ENCODE measurements at regions not wholly inside any gene's neighbourhood (a gene's known extent, or its start where the extent isn't known, plus 50 kb on each side); places are given as distances from the start of the nearest gene placed in this dataset.

GRCh38 chr14:101426466-101426865, 134.8 kb upstream of the DIO3 start:
- no peak for FAIRE-seq

GRCh38 chr14:101428409-101428808, 132.9 kb upstream of the DIO3 start:
- DNase-seq (ENCODE audit: low spot score) (no peak), FAIRE-seq (no peak)

More at GRCh38 chr14:101426466-101426865, 134.8 kb upstream of the DIO3 start:
- no peak for DNase-seq (ENCODE audit: low spot score)

- FAIRE-seq (no peak), DNase-seq (ENCODE audit: low spot score) (no peak)
Observed at GRCh38 chr14:101435546-101435945, 125.7 kb upstream of the DIO3 start.

GRCh38 chr14:101439023-101439422, 122.3 kb upstream of the DIO3 start:
- DNase-seq (ENCODE audit: low spot score): no peak
- no peak for FAIRE-seq

GRCh38 chr14:101440496-101440895, 120.8 kb upstream of the DIO3 start:
- no peak for DNase-seq (ENCODE audit: low spot score)
- no peak for FAIRE-seq

DNA sequence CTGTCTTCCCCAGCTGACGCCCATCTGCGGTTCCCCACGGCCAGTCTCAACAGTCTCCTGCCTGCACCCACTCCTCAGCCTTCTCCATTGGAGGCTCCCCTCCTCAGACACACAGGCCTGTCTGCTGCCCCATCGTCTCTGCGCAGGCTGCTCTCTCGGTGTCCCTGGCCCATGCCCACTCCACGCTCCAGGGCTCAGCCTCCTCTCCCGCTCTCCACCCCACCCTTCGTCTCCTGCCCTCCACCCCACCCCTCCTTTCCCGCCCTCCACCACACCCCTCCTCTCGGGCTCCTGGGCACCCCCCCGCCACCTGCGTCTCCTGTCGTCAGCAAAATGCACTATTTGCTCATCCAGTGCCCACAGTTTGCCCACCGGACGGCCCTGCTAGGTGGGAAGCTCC, 119.6 kb upstream of the DIO3 start:
- no peak for FAIRE-seq
- DNase-seq (ENCODE audit: low spot score): no peak

GRCh38 chr14:101442451-101442850, 118.8 kb upstream of the DIO3 start:
- no peak for FAIRE-seq
- no peak for DNase-seq (ENCODE audit: low spot score)

DNA sequence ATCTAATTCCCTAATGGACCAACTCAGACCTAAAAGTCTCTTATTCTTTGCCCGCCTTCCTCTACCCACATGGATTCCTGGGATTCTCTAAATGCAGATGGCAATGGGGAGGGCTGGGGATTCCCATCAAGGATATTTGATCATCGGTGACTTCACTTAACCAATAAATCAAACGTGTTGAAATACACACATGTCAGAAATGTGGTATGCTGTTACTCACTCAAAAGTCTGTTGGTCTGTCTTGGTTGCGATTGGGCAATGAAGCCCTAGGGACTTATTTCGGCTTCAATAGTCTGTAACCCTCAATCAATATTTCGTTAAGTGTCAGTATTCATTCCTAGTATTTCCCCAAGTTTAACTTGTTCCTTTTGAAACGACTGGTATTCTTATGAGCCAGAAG, 117.2 kb upstream of the DIO3 start:
- DNase-seq (ENCODE audit: low spot score): peak; percentile 54
- FAIRE-seq: no peak

- DNase-seq (ENCODE audit: low spot score): no peak
- FAIRE-seq: no peak
Observed at GRCh38 chr14:101445278-101445677, 116.0 kb upstream of the DIO3 start.

DNA sequence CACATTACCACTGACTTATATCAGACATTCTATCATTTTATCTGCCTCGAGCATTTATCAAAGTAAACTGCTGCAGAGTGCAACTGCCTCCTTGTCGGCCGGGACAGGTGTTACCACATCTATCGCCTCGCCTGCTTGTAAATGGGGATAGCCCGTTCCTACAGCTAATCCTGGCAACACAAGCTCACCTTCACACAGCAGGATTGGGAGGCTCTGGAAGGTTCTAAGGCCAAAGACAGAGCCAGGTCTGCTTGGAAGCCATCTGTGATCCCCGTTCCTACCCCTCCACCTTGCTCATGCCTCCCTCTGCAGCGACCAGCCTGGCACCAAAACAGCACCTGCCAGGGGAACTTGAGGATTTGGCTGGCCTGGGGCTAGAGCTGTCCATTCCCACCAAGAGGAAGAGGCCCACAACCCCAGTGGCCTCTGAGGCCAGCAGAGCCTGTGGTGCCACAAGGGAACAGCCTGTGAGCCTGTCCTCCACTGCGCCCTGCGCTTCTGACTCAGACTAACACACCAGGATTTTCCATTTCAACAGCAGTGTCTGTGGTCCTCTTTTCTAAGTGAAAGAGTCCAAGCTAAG, 114.8 kb upstream of the DIO3 start:
- no peak for FAIRE-seq
- no peak for DNase-seq (ENCODE audit: low spot score)

DNA sequence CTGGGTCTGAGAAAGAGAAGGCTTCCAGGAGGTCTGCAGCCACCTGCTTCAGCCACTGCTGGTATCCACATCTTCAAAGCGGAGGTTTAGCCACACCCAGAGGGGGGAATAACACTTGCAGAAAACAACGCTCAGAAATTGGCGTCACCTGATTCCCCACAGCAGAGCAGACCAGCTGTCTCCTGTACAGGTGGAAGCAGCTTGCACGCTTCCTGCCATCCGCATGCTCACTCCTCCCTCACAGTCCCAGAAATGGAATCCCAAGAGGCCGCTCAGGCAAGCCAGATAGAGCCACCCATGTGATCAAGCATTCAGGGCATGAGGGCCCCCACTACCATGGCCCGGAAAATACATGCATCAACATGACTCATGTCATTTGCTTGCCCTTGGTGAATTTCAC, 112.2 kb upstream of the DIO3 start:
- DNase-seq (ENCODE audit: low spot score): no peak
- no peak for FAIRE-seq

- FAIRE-seq (no peak), DNase-seq (ENCODE audit: low spot score) (no peak)
Observed at GRCh38 chr14:101451166-101451565, 110.1 kb upstream of the DIO3 start.

- FAIRE-seq (no peak), DNase-seq (ENCODE audit: low spot score) (no peak)
Observed at GRCh38 chr14:101453225-101453624, 108.1 kb upstream of the DIO3 start.

DNA sequence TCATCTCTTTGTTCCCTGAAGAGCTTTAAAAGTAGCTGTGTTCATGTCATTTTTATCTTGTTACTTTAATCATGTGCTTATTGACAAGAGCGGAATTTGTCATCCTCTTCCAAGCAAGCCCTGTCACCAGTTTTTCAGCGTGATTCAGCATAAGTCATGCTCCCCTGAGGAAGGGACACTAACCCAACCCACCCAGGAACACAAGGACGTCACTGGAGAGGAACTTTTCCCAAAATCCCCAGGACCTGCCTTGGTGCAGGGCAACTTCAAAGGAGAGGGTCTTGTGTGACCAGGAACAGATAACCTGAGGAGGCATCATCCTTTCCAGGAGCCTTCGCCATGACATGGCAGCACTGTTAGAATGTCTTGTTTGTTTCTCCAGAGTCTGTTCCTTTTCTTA, 107.1 kb upstream of the DIO3 start:
- DNase-seq (ENCODE audit: low spot score): no peak
- FAIRE-seq: no peak

- DNase-seq (ENCODE audit: low spot score): no peak
- FAIRE-seq: no peak
Observed at GRCh38 chr14:101456246-101457175, 104.8 kb upstream of the DIO3 start.

DNA sequence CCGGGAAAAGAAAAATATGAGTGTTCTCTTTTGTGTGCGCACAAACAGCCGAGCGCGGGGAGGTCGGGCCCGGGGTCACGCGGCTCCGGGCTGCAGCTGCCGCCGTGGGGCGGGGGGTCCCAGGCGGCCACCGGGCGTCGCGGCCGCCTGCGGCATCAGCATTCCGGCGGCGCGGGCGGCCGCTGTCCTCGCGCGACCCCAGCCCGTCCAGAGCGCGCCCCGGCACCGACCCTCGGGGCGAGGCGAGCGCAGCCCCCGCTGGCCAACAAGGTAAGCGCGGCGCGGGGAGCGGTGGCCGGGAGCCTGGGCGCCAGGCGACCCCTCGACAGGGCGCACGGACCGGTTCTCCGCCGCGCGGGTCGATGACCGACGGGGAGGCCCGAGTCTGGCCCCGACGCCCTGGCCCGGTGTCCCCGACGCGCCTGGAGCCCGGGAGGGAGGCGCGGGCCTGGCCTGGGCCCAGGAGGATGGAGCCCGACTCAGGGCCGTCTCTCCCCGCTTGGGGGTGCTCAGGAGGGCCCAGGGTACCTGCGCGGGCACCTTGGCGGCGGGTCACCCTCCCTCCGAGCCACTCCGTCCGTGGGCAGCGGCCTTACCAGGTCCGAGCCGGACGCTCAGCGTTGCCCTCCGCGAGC, 103.9 kb upstream of the DIO3 start:
- FAIRE-seq (no peak), DNase-seq (ENCODE audit: low spot score) (no peak)

DNA sequence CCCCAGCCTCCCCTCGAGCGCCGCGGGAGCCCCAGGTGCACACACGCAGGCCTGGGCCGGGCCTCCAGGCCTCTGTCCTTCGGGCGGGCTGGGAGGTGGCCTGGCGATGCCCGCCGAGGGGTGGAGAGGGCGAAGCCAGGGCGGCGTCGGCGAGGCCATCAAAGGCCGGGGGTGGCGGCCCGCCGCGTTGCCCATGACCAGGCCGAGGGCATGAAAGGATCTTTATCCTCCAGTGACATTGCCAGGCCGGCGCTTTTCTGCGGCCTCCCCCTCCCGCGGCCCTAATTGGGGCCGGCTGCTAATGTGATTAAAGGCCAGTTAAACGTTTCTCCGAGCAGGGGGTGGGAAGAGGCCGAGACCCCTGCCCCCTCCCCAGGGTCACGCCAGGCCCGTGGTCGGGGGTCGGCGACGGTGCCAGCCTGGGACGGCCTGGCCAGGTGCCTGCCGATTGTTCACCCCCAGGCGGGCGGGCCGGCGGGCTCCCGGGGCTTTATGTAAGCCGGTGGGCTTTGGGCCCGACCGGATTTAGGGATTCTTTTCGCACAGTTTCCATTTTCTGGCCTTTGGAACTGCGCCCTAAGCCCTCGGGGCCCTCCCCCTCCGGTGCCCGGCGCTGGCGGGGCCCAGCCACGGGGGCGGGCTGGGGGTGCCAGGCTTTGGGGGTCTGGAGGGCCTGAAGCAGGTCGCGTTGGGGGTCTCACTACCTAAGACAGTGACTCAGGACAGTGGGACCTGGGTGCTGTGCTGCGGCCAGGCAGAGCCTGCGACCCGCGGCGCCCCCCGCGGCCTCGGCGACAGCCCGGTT, 103.2 kb upstream of the DIO3 start:
- FAIRE-seq (no peak), DNase-seq (ENCODE audit: low spot score) (no peak)

- no peak for DNase-seq (ENCODE audit: low spot score)
Observed at GRCh38 chr14:101458741-101459550, 102.3 kb upstream of the DIO3 start.

DNA sequence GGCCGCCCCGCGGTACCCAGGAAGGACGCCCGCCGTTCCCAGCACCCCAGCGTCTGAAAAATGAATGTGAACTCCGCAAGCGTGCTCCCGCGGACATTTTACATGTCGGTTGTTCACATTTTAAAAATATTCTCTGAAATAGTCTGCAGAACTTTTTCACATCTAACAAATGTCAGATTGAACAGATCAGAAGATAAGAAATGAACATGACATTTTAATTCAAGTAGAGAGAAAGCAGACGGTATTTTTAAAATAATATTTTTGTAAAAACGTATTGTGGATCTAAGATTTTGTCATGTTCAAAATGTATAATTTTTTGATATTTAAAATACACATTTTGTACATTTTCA, 101.8 kb upstream of the DIO3 start:
- no peak for DNase-seq (ENCODE audit: low spot score)
- no peak for FAIRE-seq

More at GRCh38 chr14:101458741-101459550, 102.3 kb upstream of the DIO3 start:
- FAIRE-seq: no peak

DNA sequence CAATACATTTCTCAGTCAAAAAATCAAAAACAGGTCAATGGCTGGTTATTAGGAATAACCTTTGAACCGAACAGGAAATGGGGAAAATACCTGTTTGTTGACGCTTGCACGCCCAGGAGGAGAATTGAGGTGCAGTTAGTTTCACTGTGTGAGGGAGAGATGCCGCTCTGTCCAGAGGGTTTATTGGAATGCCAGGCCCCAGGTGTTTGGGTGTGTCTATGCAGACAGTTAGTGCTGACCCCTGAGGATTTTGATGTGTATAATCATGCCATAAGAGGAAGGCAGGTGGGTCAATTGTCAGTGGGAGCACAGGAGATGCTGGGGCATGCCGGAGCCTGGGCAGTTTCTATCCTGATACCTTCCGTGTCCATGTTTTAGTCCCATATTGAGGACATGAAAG, 100.8 kb upstream of the DIO3 start:
- DNase-seq (ENCODE audit: low spot score) (no peak), FAIRE-seq (no peak)
